HEK293T (cell line): ENCODE measurements at regions not wholly inside any gene's neighbourhood (a gene's known extent, or its start where the extent isn't known, plus 50 kb on each side); places are given as distances from the start of the nearest gene placed in this dataset.

Experiments
- BHLHE40 ChIP-seq: fragments of 450-650 bp; IDR thresholded peaks from 2 replicates; pipeline ENCODE4 v1.6.1; 2016; ENCODE audit warnings: mild to moderate bottlenecking, moderate library complexity, borderline replicate concordance
- ELF4 ChIP-seq: fragments of 450-650 bp; IDR thresholded peaks from 2 replicates; pipeline ENCODE4 v1.6.1; 2017; ENCODE audit warnings: antibody characterized with exemption
- FOXA1 ChIP-seq: fragments of 450-650 bp; IDR thresholded peaks from 2 replicates; pipeline ENCODE4 v1.6.1; 2016; ENCODE audit warnings: mild to moderate bottlenecking
- FOXM1 ChIP-seq: fragments of 450-650 bp; IDR thresholded peaks from 2 replicates; pipeline ENCODE4 v1.6.1; 2017; ENCODE audit warnings: mild to moderate bottlenecking, borderline replicate concordance
- HDGF ChIP-seq: fragments of 450-650 bp; IDR thresholded peaks from 2 replicates; pipeline ENCODE4 v1.6.1; 2017; ENCODE audit warnings: antibody characterized with exemption, borderline replicate concordance
- LEF1 ChIP-seq: fragments of 450-650 bp; IDR thresholded peaks from 2 replicates; pipeline ENCODE4 v1.6.1; 2017; ENCODE audit warnings: mild to moderate bottlenecking, borderline replicate concordance
- NFRKB ChIP-seq: fragments of 450-650 bp; IDR thresholded peaks from 2 replicates; pipeline ENCODE4 v1.6.1; 2016; ENCODE audit warnings: mild to moderate bottlenecking, moderate library complexity
- SP1 ChIP-seq: fragments of 450-650 bp; IDR thresholded peaks from 2 replicates; pipeline ENCODE4 v1.6.1; 2017
- TARDBP ChIP-seq: fragments of 450-650 bp; IDR thresholded peaks from 2 replicates; pipeline ENCODE4 v1.6.1; 2016
- ZNF384 ChIP-seq: fragments of 450-650 bp; IDR thresholded peaks from 2 replicates; pipeline ENCODE4 v1.6.1; 2016
- TF ChIP-seq, protein P1 (sequence below): fragments of 450-650 bp; IDR thresholded peaks from 2 replicates; pipeline ENCODE4 v1.6.1; 2016

DNA sequence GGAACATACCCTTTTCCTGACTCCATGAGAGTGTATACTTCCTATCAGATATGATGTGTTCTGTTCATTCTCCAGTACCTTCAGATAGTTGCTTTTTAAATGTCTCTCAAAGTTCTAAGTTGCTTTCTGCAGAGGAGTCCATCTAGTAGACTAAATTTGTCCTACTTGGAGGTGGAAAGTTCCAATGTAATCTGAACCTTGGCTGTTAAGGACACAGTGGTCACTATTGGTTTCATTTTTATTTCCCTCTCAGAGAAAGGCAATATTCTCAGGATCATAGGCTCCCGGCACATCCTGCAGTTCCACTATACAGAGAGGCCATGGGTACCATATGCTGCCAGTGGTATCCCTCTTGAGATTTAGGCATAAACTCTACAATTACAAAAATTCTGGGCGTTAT is 634.6 kb downstream of the LRRC70 start:
- TF ChIP-seq SP1 (no peak), BHLHE40 (no peak), TARDBP (no peak), ELF4 (no peak), NFRKB (no peak), ZNF384 (no peak), LEF1 (no peak), HDGF (no peak), FOXA1 (no peak), FOXM1 (no peak)
- TF ChIP-seq, protein P1, sequence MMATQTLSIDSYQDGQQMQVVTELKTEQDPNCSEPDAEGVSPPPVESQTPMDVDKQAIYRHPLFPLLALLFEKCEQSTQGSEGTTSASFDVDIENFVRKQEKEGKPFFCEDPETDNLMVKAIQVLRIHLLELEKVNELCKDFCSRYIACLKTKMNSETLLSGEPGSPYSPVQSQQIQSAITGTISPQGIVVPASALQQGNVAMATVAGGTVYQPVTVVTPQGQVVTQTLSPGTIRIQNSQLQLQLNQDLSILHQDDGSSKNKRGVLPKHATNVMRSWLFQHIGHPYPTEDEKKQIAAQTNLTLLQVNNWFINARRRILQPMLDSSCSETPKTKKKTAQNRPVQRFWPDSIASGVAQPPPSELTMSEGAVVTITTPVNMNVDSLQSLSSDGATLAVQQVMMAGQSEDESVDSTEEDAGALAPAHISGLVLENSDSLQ: no peak
